Hypothalamus (tissue), 51 donors: ENCODE measurements at regions not wholly inside any gene's neighbourhood (a gene's known extent, or its start where the extent isn't known, plus 50 kb on each side); places are given as distances from the start of the nearest gene placed in this dataset.

Experiments used
- DNase-seq, 51 donors: peaks; one replicate each; lab custom pipeline; 2025; lab: John Stamatoyannopoulos, UW

DNA sequence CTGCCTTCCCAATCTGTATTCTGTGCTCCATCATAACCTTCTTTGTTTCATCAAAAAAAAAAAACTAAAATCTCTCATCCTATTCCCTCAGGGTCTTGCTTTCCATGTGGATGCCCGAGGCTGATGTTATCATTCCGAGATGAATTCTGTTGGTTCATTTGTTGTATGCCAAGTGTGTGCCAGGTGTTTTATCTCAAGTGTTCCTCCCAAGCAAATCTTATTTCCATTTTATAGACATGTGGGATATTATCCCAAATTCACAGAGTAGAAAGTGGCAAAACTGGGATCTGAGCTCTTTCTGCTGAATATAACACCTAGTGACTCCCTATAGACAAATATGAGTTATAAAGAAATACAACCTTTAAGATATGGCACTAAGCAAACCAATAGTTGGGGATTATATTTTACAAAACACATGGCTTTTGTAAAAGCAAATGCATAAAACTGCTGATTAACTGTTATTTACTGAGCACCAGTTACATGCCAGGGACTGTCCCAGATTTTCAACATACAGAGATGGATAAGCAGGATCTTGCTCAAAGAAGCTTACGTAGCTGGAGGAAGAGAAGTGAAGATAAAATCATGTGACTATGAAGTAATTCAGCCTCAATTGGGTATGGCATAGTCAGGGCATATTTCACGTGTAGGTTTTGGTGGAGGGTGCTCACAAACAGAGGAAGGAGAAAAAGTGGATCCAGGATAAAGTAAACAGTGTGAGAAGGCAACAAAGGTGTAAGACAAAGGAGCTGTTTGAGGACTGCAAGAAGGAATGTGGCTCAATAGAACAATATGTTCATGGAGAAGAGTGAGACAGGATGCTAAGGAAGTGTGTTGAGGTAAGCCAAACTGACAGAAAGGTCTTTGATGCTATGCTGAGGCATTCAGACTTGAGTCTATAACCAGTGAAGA lies 143.3 kb upstream of the ADAMTSL1 start:
- DNase-seq, result no peak

DNA sequence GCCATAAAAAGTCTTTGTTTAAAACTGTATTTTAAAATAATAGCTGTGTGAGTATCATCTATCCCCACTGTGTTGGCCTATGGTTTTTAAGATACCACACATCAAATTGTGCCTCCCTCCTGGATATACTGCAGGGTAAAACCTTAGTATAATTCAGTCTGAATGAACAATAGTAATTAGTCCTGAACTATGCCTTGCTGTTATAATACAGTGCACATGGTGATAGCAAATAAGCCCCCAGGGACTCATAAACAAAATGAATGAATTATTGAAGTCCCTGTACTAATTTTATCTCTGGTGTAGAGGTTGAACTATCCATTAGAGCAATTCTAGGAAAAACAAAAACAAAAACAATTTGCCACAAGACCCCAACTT lies 142.7 kb upstream of the ADAMTSL1 start:
- DNase-seq, result no peak

DNA sequence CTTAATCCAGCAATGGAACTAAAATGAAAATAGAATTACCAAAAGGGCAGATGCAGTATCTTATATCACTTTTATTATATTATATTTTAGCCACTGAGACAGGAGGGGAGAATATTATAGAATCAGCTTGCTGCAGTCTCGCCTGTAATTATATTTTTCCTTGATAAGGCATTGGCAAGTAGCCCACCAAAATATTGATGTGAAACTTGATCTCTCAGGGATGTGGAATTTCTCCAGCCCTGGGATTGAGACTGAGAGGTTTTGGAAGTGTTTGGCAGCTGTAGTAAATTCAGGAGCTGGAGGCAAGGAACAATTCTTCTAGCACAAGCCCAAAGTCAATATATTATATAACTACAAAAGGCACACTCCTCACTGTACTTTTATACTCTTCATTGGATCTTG lies 142.1 kb upstream of the ADAMTSL1 start:
- no peak for DNase-seq

DNA sequence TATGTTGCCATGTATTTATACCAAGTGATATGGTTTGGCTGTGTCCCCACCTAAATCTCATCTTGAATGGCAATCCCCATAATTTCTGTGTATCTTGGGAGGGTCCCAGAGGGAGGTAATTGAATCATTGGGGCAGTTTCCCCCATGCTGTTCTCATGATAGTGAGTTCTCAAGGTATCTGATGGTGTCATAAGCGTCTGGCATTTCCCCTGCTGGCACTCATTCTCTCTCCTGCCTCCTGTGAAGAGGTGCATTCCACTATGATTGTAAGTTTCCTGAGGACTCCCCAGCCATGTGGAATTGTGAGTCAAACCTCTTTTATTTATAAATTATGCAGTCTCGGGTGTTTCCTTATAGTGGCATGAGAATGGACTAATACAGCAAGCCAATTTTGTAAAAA lies 140.8 kb upstream of the ADAMTSL1 start:
- no peak for DNase-seq

DNA sequence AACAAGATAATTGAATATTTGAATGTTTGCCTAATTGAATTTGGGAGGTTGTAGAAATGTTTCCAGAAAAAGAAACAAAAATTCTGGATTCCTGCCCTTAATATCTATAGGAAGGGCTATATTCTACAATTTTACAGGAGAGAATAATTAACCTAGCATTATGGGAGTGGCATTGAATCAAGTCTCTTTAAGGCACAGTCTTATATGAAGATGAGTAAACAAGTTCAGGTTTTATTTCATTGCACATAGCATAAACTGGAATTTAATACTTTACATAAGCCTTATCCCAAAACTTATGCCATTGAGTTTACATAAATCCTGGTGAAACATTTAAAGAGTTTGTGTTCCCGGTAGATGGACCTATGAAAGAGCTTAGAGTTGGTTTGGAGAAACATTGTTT lies 138.1 kb upstream of the ADAMTSL1 start:
- DNase-seq, result no peak

DNA sequence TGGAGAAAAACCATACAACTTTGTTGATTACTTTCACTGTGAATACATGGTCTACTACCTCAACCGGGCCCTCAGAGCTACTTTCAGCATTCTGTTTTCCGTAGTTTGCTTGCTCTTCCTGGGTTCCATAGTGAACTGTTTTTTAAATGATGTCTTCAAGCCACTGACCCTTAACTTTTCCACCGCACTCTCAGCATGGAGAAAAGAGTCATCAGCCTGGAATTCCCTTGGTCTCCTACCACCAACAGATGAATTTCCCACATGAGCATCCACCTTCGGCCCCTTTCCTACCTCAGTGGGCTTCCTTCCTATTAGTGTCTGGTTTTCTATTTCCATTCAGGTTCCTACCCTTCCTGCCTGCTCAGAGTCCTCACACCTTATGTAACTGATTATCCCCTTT lies 135.9 kb upstream of the ADAMTSL1 start:
- DNase-seq, result no peak

DNA sequence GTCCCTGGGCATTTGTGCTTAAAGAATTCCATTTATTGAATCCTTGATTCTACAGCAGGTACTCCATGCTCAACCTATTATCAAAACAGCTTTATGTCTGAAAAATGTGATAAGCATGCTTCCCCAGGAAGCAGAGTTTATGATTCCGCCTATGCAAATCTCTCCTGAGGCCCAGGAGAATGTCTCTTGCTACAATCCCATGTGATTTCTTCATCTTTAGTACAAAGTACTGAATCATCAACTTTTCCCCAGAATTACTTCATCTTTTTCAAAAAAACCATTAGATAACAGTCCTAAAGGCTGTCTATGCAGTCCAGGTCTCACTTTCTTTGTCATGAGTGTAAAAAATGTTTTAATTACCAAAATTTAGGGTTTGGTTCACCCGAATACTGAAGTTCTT lies 130.2 kb upstream of the ADAMTSL1 start:
- no peak for DNase-seq

DNA sequence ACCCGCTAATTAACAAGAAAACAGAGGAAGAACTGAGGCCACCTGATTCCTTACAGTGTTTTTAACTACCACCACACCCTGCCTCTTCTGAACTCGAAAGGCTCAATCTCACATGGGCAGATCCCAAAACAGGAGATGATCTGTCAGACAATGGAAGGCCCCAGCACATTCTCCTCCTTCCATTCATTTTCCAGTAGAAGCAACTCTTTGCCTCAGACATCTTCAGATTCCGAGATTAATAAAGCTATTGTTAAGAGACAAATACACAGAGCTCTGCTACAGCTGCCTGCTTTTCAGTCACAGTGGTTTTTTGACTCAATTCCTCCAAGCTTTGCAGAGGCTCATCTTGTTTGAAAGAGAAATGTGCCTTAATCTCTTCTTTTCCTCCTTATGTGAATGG lies 127.2 kb upstream of the ADAMTSL1 start:
- DNase-seq, result peak in 4 of 51 donors; percentile 9 to 47 (median 25)

DNA sequence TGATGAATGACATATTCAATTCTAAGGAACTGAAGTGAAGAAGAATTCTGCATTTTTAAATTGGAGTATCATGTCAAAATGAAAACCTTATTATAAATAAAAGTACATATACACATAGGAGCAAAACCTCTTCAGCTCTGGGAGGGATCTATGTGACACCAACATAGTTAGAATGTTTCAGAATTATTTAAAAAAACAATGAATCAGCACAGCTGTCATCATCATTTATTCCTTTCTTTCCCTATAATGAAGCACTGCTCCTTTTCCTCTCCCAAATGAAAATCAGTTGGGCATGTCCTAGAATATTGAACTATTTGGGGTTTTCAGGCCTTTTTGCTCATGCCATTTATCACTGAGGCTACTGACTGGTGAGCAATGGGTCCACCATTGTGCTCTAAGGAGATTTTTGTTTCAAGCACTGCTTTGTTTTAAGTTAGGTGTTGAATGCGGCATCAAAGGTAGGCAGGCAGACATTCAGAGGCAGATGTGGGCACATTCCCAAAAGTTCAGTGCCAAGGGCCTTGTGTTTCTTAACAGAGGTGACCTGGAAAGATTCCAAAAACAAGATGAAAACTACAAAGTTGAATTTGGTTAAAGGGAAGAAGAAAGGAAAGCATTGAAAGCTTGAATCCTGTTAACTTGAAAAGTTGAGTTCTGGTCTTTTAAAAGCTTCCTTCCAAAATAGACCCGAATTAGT lies 126.4 kb upstream of the ADAMTSL1 start:
- peak in 1 of 51 donors; percentile 2 for DNase-seq

DNA sequence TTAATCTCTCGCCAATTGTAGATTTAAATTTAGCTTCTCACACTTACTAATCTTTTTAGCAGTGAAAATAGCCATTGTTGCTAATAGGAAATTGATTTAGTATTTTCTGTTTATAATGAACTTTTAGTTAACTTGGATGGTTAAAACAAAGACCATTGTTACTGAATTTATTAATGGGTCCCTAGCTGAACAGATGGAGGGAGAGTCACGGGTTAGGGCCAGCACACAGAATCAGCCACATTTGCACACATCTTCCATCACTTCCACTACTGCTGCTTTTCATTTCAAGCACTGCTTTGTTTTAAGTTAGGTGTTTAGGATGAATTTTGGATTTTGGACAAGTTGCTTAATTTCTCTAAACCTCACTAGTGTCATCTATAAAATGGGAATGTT lies 125.9 kb upstream of the ADAMTSL1 start:
- DNase-seq, result no peak

DNA sequence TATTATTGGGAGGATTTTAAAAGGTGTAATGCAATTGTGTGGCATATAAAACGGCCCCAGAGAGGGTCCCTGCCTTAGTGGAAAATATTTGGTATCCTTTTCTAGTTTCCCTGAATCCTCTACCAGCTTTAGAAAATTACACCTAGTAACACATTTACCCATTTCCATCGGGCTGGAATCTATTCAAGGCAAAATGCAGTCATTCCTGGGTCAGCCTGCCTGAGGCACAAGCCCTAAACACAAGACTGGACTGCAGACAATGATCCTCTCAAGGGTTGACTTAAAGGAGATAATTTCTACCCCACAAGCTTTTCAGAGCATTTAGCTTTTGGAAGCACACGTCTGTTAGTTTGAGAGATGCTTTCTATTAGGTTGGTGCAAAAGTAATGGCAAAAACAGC lies 124.4 kb upstream of the ADAMTSL1 start:
- no peak for DNase-seq

DNA sequence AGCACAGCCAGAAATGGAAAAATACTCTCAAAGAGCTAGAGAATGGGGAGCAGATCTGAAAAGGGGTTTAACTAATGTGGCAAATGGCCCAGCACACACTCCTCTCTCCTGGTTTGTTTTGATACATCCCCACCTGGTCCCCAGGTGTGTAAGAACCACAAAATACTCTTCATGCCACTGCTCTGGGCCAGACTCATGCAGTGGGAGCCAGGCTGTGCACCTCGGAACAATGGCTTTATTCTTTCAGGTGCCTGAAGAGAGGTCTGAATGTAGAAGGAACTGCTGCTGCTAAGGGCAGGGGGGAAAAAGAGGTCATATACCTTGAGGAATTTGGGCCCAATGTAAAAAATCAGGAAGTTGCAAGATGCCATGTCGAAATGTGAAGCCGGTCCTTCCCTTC lies 123.9 kb upstream of the ADAMTSL1 start:
- DNase-seq, result no peak

DNA sequence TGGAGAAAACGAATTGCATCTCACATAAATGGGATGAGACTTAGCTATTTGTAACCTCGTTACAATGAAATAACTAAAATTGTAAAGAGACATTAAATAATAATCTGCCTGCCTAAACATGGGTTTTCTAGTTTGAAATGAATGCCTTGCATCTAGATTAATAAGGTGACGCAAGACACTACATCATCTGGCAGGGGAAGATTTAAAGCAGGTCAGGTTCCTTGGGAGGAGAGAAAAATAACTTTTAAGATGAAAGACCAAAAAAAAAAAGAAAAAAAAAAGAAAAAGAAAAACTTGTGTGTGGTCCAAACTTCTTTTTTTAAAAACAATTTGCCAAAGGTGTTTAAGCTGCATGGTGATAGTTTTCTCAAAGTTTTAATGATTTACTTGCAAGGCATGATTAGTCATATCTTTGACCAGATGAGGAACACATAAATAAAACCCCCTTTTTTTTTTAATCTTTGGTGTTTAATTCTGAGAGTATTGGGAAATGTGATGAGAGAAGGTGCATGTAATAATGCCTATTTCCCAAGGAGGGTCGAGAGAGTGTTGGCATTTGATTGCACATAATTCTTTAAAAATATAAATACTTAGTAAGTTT lies 122.9 kb upstream of the ADAMTSL1 start:
- DNase-seq, result no peak

DNA sequence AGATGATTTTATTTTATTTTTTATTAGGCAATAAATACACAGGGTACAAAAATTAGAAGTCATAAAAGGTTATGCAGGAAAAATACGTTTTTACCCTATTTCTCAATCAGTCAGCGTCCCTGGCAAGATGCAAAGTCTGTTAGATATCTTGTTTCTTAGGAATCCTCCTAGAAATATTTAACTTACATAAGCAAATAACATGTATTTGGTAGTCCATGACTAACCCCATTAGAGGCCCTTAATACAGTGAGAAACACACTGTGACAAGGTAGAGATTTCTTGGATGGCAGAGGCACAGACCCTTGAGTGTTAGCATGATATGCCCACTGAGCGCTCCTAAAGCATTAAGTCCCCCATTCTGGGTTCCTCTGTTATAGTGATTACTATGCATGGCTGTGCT lies 121.2 kb upstream of the ADAMTSL1 start:
- no peak for DNase-seq

DNA sequence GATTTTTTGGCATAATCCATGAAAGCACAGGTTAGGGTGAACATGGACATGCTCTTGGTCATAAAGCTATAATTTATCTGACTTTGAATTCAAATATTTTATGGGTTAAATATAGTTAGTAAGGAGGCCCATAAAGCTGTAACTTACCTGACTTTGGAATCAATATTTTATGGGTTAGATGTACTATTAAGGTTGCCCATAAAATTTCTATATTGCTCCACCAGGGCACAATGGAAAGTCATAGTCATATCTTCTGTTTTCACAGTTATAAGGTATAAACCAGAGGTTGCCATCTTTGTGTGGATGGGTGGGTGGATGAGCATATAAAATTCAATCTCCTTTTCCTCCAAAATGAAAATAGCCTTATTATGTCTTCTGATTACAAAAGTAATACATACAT lies 120.5 kb upstream of the ADAMTSL1 start:
- no peak for DNase-seq

DNA sequence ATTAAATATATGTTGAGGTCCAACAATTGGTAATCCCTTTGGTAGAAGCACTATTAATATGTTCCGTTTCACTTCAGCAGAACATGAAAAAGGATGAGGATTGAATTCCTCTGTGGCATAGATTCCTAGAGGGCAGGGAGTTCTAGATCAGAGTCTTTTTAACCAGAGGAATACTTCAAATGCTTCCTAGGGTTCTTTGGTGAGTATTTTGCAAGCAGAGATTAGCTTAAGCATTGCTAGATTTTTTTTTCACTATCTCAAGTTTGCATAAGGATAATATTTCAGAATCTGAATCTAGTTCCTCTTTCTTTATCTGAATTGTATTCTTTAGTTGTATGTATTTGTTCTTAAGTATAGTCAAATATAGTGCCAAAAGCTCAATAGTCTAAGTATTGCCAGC lies 116.6 kb upstream of the ADAMTSL1 start:
- DNase-seq, result no peak

DNA sequence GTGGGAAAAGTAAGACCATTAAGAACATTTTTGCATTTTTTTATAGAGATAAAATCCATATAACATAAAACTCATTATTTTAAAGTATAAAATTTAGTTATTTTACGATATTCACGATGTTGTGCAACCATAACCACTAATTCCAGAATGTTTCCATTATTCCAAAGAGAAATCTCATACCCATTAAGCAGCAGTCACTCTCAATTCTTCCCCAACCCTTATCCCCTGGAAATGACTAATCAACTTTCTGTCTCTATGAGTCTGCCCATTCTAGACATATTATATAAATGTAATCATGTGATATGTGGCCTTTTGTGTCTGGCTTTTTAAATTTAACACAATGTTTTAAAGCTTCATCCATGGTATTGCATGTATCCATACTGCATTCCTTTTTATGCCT lies 115.6 kb upstream of the ADAMTSL1 start:
- no peak for DNase-seq

DNA sequence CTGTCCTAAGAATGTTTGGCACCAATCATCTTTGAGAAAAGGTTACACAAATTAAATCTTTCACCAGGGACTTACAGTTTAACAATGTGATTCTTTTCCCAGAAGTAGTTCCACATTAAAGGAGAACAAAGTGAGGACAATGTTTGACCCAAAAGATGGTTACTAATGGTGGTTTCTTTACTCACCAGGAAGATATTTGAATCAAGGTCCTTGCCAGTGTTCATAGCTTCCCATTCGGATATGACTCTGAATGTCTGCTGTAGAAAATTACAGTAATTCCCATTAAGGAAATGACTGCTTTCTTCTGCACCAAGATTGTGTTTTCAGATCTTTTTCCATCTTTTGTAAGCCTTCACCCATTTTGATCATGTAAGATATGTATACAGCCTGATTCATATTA lies 114.6 kb upstream of the ADAMTSL1 start:
- DNase-seq, result no peak

DNA sequence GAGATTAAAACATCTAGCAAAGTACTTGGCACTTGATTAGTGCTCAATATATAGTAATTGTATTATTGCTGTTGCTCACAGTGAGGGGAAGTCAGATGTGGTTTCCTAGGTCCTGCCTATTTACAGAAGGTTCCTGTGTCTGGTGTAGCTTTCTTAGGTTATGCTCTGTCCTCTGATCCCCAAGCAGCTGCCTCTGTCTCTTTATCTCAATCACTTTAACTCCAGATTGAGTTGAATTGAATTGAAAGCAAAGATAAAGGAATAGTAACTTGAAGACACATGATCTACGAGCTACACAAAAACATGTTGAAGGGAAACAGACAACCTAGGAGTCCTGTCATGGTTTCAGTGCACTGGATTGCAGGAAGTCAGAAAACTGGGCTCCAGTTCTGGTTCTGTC lies 113.9 kb upstream of the ADAMTSL1 start:
- DNase-seq, result no peak

DNA sequence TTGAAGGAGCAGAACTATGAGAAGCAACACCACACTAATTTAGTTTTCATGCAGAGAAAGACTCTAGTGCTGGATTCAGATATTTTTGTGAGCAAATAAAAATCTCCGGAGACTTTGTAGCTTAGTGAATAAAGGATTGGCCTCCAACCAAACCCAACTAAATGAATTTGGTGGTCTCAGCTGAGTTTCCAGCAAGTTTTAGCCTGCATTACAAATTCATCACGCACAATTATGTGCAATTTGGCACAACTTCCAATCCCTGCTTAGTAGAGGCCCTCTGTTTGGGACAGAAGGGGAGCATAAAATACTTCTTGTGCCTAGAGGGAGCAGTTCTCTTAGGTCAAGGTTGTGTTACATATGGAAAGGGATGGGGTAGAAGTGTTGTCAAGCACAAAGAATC lies 112.3 kb upstream of the ADAMTSL1 start:
- no peak for DNase-seq

DNA sequence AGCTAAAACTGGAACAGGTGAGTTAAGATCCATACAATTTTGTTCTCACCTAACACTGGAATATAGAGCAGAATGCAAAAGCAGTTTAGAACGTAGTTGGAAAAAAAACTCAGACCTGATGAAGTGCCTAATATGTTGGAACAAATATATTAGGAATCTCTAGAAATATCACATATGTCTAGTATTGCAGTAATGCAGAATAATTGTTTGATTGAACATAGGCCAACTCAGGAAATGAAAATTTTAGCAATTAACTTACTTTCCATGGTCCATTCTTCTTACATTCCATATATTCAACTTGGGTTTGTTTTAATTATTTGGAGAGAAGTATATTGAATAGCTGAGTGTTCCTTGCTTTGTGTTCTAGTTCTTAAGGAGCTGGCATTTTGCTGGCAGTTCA lies 111.8 kb upstream of the ADAMTSL1 start:
- DNase-seq, result no peak
